ENCODE measurements at regions not wholly inside any gene's neighbourhood (a gene's known extent, or its start where the extent isn't known, plus 50 kb on each side); places are given as distances from the start of the nearest gene placed in this dataset.

GRCh38 chr3:153305189-153305588 lies 143.2 kb downstream of the RAP2B start:
- TF ChIP-seq CTCF (IDR thresholded peaks at IDR 0.05) (no peak), POLR2A (IDR thresholded peaks at IDR 0.05) (no peak)

Data from heart left ventricle (tissue), 13 donors.